OCI-LY1 (cell line): ENCODE measurements at regions not wholly inside any gene's neighbourhood (a gene's known extent, or its start where the extent isn't known, plus 50 kb on each side); places are given as distances from the start of the nearest gene placed in this dataset.

ENCODE experiments used
- CTCF ChIP-seq: fragments of 200-600 bp; sonication (generic), shearing (Covaris generic); IDR thresholded peaks from 2 replicates; pipeline ENCODE4 v1.5.1; 2017; ENCODE audit warnings: mild to moderate bottlenecking, antibody characterized with exemption, low read length, moderate library complexity, mixed read lengths
- EZH2 ChIP-seq: fragments of 200-600 bp; sonication (generic), shearing (Covaris generic); IDR thresholded peaks from 2 replicates; pipeline ENCODE4 v1.8.0; 2017; ENCODE audit warnings: borderline replicate concordance, mixed run types, mild to moderate bottlenecking, antibody characterized with exemption, low read length, moderate library complexity, mixed read lengths

- TF ChIP-seq CTCF (no peak), EZH2 (no peak)
These were observed 82.4 kb upstream of the CYYR1 start for GRCh38 chr21:26655460-26655859.
